ENCODE measurements at regions not wholly inside any gene's neighbourhood (a gene's known extent, or its start where the extent isn't known, plus 50 kb on each side); places are given as distances from the start of the nearest gene placed in this dataset.

GRCh38 chr11:23668324-23668723 lies 808.0 kb upstream of the CCDC179 start:
- no peak for DNase-seq
- no peak overlapping the region for H3K4me3 ChIP-seq (ENCODE audit: control insufficient read depth in 1 of 7, extremely low read depth in 1 of 7, insufficient read depth in 4 of 7, low read depth in 2 of 7, low read length in 6 of 7)
- H3K36me3 ChIP-seq (ENCODE audit: control insufficient read depth in 4 of 4, insufficient read depth in 4 of 4, low read length in 3 of 4) = no peaks in the 10 kb centered on the region
- H3K9me3 ChIP-seq (ENCODE audit: control extremely low read depth in 1 of 5, control insufficient read depth in 4 of 5, insufficient read depth in 2 of 5, low read depth in 1 of 5, low read length in 4 of 5) = peaks cover 0 to 4% (median 2%) of the 10 kb centered on the region in 5 experiments
- CTCF ChIA-PET = no interaction called here
- no CpG with 5 or more reads among the region's 1 CpG for WGBS (ENCODE audit: insufficient coverage)
- H3K4me1 ChIP-seq (ENCODE audit: control extremely low read depth in 1 of 4, control insufficient read depth in 4 of 4, insufficient read depth in 4 of 4, low read length in 3 of 4) = no peaks in the 10 kb centered on the region
- H3K27me3 ChIP-seq (replicated peaks in 2 of 5; ENCODE audit: control insufficient read depth in 4 of 5, insufficient read depth in 5 of 5, low read length in 4 of 5) = no peaks in the 10 kb centered on the region
- POLR2A ChIA-PET = no interaction called here
- no peak overlapping the region for H3K27ac ChIP-seq (ENCODE audit: insufficient read depth in 1 of 2, low read depth in 1 of 2, low read length in 2 of 2, poor library complexity in 1 of 2, severe bottlenecking in 2 of 2)

GRCh38 chr11:23673366-23673765 lies 813.1 kb upstream of the CCDC179 start:
- POLR2A ChIA-PET = no interaction called here
- Histone ChIP-seq H3K36me3 (ENCODE audit: control insufficient read depth in 4 of 4, insufficient read depth in 4 of 4, low read length in 3 of 4) (no peaks in the 10 kb centered on the region), H3K27ac (ENCODE audit: insufficient read depth in 1 of 2, low read depth in 1 of 2, low read length in 2 of 2, poor library complexity in 1 of 2, severe bottlenecking in 2 of 2) (no peak overlapping the region), H3K27me3 (replicated peaks in 2 of 5; ENCODE audit: control insufficient read depth in 4 of 5, insufficient read depth in 5 of 5, low read length in 4 of 5) (no peaks in the 10 kb centered on the region), H3K4me3 (ENCODE audit: control insufficient read depth in 1 of 7, extremely low read depth in 1 of 7, insufficient read depth in 4 of 7, low read depth in 2 of 7, low read length in 6 of 7) (no peak overlapping the region), H3K9me3 (ENCODE audit: control extremely low read depth in 1 of 5, control insufficient read depth in 4 of 5, insufficient read depth in 2 of 5, low read depth in 1 of 5, low read length in 4 of 5) (no peaks in the 10 kb centered on the region), H3K4me1 (ENCODE audit: control extremely low read depth in 1 of 4, control insufficient read depth in 4 of 4, insufficient read depth in 4 of 4, low read length in 3 of 4) (no peaks in the 10 kb centered on the region)
- DNase-seq = no peak
- no CpG with 5 or more reads among the region's 1 CpG for WGBS (ENCODE audit: insufficient coverage)
- CTCF ChIA-PET = no interaction called here

- Histone ChIP-seq H3K4me3 (ENCODE audit: control insufficient read depth in 1 of 7, extremely low read depth in 1 of 7, insufficient read depth in 4 of 7, low read depth in 2 of 7, low read length in 6 of 7) (no peak overlapping the region), H3K27me3 (replicated peaks in 2 of 5; ENCODE audit: control insufficient read depth in 4 of 5, insufficient read depth in 5 of 5, low read length in 4 of 5) (no peaks in the 10 kb centered on the region), H3K36me3 (ENCODE audit: control insufficient read depth in 4 of 4, insufficient read depth in 4 of 4, low read length in 3 of 4) (no peaks in the 10 kb centered on the region), H3K4me1 (ENCODE audit: control extremely low read depth in 1 of 4, control insufficient read depth in 4 of 4, insufficient read depth in 4 of 4, low read length in 3 of 4) (no peaks in the 10 kb centered on the region), H3K27ac (ENCODE audit: insufficient read depth in 1 of 2, low read depth in 1 of 2, low read length in 2 of 2, poor library complexity in 1 of 2, severe bottlenecking in 2 of 2) (no peak overlapping the region), H3K9me3 (ENCODE audit: control extremely low read depth in 1 of 5, control insufficient read depth in 4 of 5, insufficient read depth in 2 of 5, low read depth in 1 of 5, low read length in 4 of 5) (no peaks in the 10 kb centered on the region)
- ChIA-PET CTCF (no interaction called here), POLR2A (no interaction called here)
- no peak for DNase-seq
These were observed 814.6 kb upstream of the CCDC179 start for GRCh38 chr11:23674866-23675265.

- WGBS (ENCODE audit: insufficient coverage) = 89% methylated on average over 1 of the region's 1 CpG
- Histone ChIP-seq H3K9me3 (ENCODE audit: control extremely low read depth in 1 of 5, control insufficient read depth in 4 of 5, insufficient read depth in 2 of 5, low read depth in 1 of 5, low read length in 4 of 5) (no peaks in the 10 kb centered on the region), H3K36me3 (ENCODE audit: control insufficient read depth in 4 of 4, insufficient read depth in 4 of 4, low read length in 3 of 4) (no peaks in the 10 kb centered on the region), H3K27me3 (replicated peaks in 2 of 5; ENCODE audit: control insufficient read depth in 4 of 5, insufficient read depth in 5 of 5, low read length in 4 of 5) (no peaks in the 10 kb centered on the region), H3K4me1 (ENCODE audit: control extremely low read depth in 1 of 4, control insufficient read depth in 4 of 4, insufficient read depth in 4 of 4, low read length in 3 of 4) (no peaks in the 10 kb centered on the region), H3K27ac (ENCODE audit: insufficient read depth in 1 of 2, low read depth in 1 of 2, low read length in 2 of 2, poor library complexity in 1 of 2, severe bottlenecking in 2 of 2) (no peak overlapping the region), H3K4me3 (ENCODE audit: control insufficient read depth in 1 of 7, extremely low read depth in 1 of 7, insufficient read depth in 4 of 7, low read depth in 2 of 7, low read length in 6 of 7) (no peak overlapping the region)
- ChIA-PET POLR2A (no interaction called here), CTCF (no interaction called here)
- DNase-seq = no peak
These were observed 817.8 kb upstream of the LUZP2 start for GRCh38 chr11:23679041-23679440.

GRCh38 chr11:23679981-23680380 lies 816.9 kb upstream of the LUZP2 start:
- ChIA-PET CTCF (no interaction called here), POLR2A (no interaction called here)
- 92% methylated on average over 9 of the region's 10 CpGs for WGBS (ENCODE audit: insufficient coverage)
- Histone ChIP-seq H3K4me3 (ENCODE audit: control insufficient read depth in 1 of 7, extremely low read depth in 1 of 7, insufficient read depth in 4 of 7, low read depth in 2 of 7, low read length in 6 of 7) (no peak overlapping the region), H3K27ac (ENCODE audit: insufficient read depth in 1 of 2, low read depth in 1 of 2, low read length in 2 of 2, poor library complexity in 1 of 2, severe bottlenecking in 2 of 2) (no peak overlapping the region), H3K9me3 (ENCODE audit: control extremely low read depth in 1 of 5, control insufficient read depth in 4 of 5, insufficient read depth in 2 of 5, low read depth in 1 of 5, low read length in 4 of 5) (no peaks in the 10 kb centered on the region), H3K27me3 (replicated peaks in 2 of 5; ENCODE audit: control insufficient read depth in 4 of 5, insufficient read depth in 5 of 5, low read length in 4 of 5) (no peaks in the 10 kb centered on the region), H3K36me3 (ENCODE audit: control insufficient read depth in 4 of 4, insufficient read depth in 4 of 4, low read length in 3 of 4) (no peaks in the 10 kb centered on the region), H3K4me1 (ENCODE audit: control extremely low read depth in 1 of 4, control insufficient read depth in 4 of 4, insufficient read depth in 4 of 4, low read length in 3 of 4) (no peaks in the 10 kb centered on the region)
- no peak for DNase-seq

GRCh38 chr11:23680488-23681230 lies 816.2 kb upstream of the LUZP2 start:
- no peak overlapping the region for H3K4me3 ChIP-seq (ENCODE audit: control insufficient read depth in 1 of 7, extremely low read depth in 1 of 7, insufficient read depth in 4 of 7, low read depth in 2 of 7, low read length in 6 of 7)
- ChIA-PET POLR2A (no interaction called here), CTCF (no interaction called here)
- DNase-seq = no peak
- H3K9me3 ChIP-seq (ENCODE audit: control extremely low read depth in 1 of 5, control insufficient read depth in 4 of 5, insufficient read depth in 2 of 5, low read depth in 1 of 5, low read length in 4 of 5) = no peaks in the 10 kb centered on the region
- H3K4me1 ChIP-seq (ENCODE audit: control extremely low read depth in 1 of 4, control insufficient read depth in 4 of 4, insufficient read depth in 4 of 4, low read length in 3 of 4) = no peaks in the 10 kb centered on the region
- H3K27ac ChIP-seq (ENCODE audit: insufficient read depth in 1 of 2, low read depth in 1 of 2, low read length in 2 of 2, poor library complexity in 1 of 2, severe bottlenecking in 2 of 2) = no peak overlapping the region
- no peaks in the 10 kb centered on the region for H3K27me3 ChIP-seq (replicated peaks in 2 of 5; ENCODE audit: control insufficient read depth in 4 of 5, insufficient read depth in 5 of 5, low read length in 4 of 5)
- WGBS (ENCODE audit: insufficient coverage) = 96% methylated on average over 13 of the region's 20 CpGs
- H3K36me3 ChIP-seq (ENCODE audit: control insufficient read depth in 4 of 4, insufficient read depth in 4 of 4, low read length in 3 of 4) = no peaks in the 10 kb centered on the region

GRCh38 chr11:23684701-23685100 lies 812.2 kb upstream of the LUZP2 start:
- peak in 2 of 3 donors; percentile 1 to 53 for DNase-seq
- Histone ChIP-seq H3K4me3 (ENCODE audit: control insufficient read depth in 1 of 7, extremely low read depth in 1 of 7, insufficient read depth in 4 of 7, low read depth in 2 of 7, low read length in 6 of 7) (no peak overlapping the region), H3K27me3 (replicated peaks in 2 of 5; ENCODE audit: control insufficient read depth in 4 of 5, insufficient read depth in 5 of 5, low read length in 4 of 5) (no peaks in the 10 kb centered on the region), H3K27ac (ENCODE audit: insufficient read depth in 1 of 2, low read depth in 1 of 2, low read length in 2 of 2, poor library complexity in 1 of 2, severe bottlenecking in 2 of 2) (no peak overlapping the region), H3K36me3 (ENCODE audit: control insufficient read depth in 4 of 4, insufficient read depth in 4 of 4, low read length in 3 of 4) (no peaks in the 10 kb centered on the region), H3K4me1 (ENCODE audit: control extremely low read depth in 1 of 4, control insufficient read depth in 4 of 4, insufficient read depth in 4 of 4, low read length in 3 of 4) (no peaks in the 10 kb centered on the region), H3K9me3 (ENCODE audit: control extremely low read depth in 1 of 5, control insufficient read depth in 4 of 5, insufficient read depth in 2 of 5, low read depth in 1 of 5, low read length in 4 of 5) (no peaks in the 10 kb centered on the region)
- ChIA-PET CTCF (no interaction called here), POLR2A (no interaction called here)
- no CpG with 5 or more reads among the region's 2 CpGs for WGBS (ENCODE audit: insufficient coverage)
